NB4 (cell line): ENCODE measurements at regions not wholly inside any gene's neighbourhood (a gene's known extent, or its start where the extent isn't known, plus 50 kb on each side); places are given as distances from the start of the nearest gene placed in this dataset.

Experiments
- POLR2A ChIP-seq: IDR thresholded peaks from 2 replicates; pipeline ENCODE4 v1.6.1; 2011; ENCODE audit warnings: mild to moderate bottlenecking; ENCODE audit not compliant: insufficient read length; ENCODE audit errors: extremely low read depth
- TF ChIP-seq, protein P1 (sequence below): IDR thresholded peaks from one replicate; pipeline ENCODE4 v1.5.1; 2012; ENCODE audit warnings: low read depth, low read length

DNA sequence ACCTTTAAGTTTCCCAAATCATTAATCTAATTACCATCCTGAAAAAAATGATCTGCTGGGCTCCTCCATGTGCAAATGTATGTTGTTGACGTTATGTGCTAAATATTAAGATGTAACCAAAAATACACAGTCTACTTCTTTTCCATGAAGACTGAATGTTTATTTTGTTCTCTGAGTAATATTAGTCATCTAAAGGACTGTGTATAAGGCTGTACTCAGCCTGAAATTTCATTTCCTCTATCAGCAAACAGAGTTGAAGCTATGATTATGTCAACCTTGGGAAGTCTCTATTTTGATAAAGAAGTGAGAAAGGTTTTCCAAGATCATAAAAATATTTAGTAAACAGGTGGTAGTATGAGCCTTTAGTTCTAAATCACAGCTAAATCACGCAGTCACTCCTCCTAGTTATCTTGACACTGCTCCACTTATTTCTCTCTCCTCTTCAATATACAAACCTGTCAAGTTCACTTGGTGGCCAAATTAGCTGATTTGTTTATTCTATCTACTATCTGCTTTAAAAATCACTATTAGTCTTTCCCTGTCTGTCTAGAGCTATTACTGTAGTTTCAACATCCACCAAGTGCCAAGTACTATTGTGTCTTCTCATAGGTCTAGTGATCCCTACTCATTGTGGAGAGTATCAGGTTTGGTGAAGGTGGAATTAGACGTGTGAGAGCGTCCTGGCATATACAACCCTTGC lies 211.7 kb upstream of the STARD13 start:
- TF ChIP-seq, protein P1, sequence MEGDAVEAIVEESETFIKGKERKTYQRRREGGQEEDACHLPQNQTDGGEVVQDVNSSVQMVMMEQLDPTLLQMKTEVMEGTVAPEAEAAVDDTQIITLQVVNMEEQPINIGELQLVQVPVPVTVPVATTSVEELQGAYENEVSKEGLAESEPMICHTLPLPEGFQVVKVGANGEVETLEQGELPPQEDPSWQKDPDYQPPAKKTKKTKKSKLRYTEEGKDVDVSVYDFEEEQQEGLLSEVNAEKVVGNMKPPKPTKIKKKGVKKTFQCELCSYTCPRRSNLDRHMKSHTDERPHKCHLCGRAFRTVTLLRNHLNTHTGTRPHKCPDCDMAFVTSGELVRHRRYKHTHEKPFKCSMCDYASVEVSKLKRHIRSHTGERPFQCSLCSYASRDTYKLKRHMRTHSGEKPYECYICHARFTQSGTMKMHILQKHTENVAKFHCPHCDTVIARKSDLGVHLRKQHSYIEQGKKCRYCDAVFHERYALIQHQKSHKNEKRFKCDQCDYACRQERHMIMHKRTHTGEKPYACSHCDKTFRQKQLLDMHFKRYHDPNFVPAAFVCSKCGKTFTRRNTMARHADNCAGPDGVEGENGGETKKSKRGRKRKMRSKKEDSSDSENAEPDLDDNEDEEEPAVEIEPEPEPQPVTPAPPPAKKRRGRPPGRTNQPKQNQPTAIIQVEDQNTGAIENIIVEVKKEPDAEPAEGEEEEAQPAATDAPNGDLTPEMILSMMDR = no peak
- no peak for TF ChIP-seq POLR2A
